DMS114 treated with DMSO at 0.1 percent for 48 hours (cell line): ENCODE measurements at regions not wholly inside any gene's neighbourhood (a gene's known extent, or its start where the extent isn't known, plus 50 kb on each side); places are given as distances from the start of the nearest gene placed in this dataset.

ENCODE experiments used
- DNase-seq: peaks from one replicate; lab custom pipeline; 2025; ENCODE audit not compliant: unreplicated experiment; lab: John Stamatoyannopoulos, UW

- DNase-seq, result no peak
Observed at GRCh38 chr13:89751432-89751930, 1596.0 kb upstream of the MIR17HG start.

DNA sequence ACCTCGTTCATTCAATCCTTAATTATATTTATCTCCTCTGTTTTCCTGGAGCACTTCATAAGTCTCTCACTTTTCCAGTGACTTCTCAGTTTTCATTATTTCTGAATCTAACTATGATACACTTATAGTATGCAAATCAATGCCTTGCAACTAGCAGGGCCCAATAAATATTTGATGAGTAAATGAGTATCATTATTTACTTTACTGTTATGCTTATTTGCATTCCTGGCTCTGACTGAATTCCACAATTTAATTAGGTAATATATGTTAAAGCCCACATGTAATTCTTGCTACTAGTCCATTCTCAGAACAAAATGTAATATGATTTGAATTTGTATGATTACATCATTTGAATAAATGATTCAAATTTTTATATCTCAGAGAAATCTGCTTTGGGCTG lies 1595.1 kb upstream of the MIR17HG start:
- DNase-seq, result no peak

GRCh38 chr13:89755729-89756492 lies 1591.6 kb upstream of the MIR17HG start:
- no peak for DNase-seq

DNA sequence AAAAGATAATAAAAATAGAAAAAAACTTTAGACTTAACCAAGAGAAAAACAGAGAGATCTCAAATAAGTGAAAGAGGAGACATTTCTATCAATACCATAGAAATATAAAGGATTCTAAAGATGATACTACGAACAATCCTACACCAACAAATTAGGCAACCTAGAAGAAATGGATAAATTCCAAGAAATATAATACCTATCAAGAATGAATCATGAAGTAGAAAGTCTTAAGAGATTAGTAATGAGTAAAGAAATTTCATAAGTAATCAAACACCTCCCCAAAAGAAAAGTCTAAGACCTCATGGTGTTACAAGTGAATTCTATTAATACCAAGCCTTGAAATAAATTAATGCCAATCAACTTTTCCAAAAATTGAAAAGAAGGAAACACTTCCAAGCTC lies 1584.5 kb upstream of the MIR17HG start:
- DNase-seq, result no peak

- DNase-seq, result no peak
Observed at GRCh38 chr13:89783221-89783755, 1564.2 kb upstream of the MIR17HG start.

DNA sequence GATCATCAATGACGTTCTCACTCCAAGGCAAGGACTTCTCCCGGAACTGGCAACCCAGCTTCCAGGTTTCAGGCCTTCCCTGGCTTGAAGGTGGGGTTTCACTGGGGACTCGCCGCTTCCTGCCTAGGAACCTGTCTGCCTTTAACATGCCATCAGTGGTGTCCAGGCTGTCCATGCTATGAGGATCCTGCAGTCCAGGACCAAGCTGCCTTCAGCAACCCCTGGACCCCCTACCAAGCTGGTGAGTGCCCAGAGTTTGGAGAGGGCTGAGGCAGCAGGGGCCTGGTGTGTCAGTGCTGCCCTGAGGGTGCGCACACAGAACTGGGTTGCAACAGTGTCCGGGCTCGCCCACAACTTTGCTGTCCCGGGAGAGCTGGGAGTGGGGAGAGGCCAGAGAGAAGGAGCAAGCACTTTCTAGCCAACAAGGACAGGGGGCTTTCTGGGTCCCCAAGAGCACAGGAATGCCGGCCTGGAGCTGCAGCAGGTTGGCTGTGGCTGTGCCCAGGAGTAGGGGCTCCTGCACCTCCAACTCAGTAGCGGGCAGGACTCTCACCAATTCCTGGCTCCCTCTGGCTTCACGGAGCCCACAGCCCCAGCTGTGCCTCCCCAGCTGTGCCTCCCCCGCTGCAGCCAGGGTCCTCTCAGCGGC lies 1563.2 kb upstream of the MIR17HG start:
- DNase-seq, result no peak

GRCh38 chr13:89786531-89786930 lies 1561.0 kb upstream of the MIR17HG start:
- DNase-seq, result no peak

GRCh38 chr13:89790696-89791095 lies 1556.8 kb upstream of the MIR17HG start:
- no peak for DNase-seq

DNA sequence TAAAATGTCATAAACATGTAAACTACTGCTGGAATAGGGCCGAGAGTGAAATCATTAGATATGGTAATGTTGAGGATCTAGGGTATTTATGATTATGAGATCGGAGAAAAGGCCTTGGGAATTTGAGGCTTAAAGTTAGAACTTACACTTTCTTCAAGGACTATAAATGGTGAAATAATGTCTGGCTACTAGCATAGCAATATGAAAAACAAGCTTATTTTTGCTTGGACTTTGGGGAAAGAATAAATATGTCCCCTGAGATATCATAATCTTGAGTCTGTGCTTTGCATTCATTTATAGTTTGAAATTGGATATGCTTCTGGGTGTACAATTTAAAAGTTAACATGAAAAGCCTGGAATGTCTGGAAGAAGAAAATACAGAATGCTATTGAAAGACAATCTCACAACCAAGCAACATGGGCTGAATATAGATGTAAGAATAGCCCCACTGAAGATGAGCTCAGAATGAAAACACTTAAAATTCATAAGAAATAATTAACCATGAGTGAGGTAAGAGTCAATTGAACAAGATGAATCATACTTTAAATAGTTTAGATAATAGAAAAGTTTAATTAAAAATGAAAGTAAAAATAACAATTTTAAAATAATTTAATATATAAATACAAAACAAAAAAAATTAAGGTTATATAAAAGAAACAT lies 1555.4 kb upstream of the MIR17HG start:
- DNase-seq, result no peak

- no peak for DNase-seq
Observed at GRCh38 chr13:89796196-89796595, 1551.3 kb upstream of the MIR17HG start.

GRCh38 chr13:89803839-89804238 lies 1543.6 kb upstream of the MIR17HG start:
- no peak for DNase-seq

DNA sequence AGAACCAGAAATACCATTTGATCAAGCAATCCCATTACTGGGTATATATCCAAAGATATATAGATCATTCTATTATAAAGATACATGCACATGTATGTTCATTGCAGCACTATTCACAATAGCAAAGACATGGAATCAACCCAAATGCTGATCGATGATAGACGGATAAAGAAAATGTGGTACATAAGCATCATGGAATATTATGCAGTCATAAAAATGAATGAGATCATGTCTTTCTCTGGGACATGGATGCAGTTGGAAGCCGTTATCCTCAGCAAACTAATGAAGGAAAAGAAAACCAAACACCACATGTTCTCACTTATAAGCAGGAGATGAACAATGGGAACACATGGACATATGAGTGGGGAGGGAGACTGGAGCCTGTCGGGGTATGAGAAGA lies 1540.9 kb upstream of the MIR17HG start:
- DNase-seq, result no peak

- DNase-seq, result no peak
Observed at GRCh38 chr13:89812856-89813255, 1534.6 kb upstream of the MIR17HG start.

- DNase-seq, result no peak
Observed at GRCh38 chr13:89816404-89816803, 1531.1 kb upstream of the MIR17HG start.

DNA sequence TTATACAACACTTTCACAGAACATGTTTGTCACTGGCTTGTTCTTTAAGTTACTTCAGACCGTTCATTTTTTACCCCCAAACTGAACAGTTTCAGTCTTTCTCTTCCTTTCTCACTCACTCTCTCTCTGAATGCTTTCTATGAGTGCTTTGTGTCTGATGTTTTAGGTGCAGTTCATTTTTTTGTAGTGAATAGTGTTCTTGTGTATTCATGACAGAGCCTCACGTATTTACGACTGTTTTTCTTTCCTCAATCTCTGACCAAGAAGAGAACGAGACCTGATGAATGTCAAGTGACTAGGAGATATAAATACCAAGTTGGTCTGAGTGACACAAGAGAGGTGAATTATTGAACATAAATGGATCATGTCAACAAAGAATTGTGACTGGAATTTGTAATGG lies 1525.0 kb upstream of the MIR17HG start:
- no peak for DNase-seq

- no peak for DNase-seq
Observed at GRCh38 chr13:89827552-89827951, 1519.9 kb upstream of the MIR17HG start.

DNA sequence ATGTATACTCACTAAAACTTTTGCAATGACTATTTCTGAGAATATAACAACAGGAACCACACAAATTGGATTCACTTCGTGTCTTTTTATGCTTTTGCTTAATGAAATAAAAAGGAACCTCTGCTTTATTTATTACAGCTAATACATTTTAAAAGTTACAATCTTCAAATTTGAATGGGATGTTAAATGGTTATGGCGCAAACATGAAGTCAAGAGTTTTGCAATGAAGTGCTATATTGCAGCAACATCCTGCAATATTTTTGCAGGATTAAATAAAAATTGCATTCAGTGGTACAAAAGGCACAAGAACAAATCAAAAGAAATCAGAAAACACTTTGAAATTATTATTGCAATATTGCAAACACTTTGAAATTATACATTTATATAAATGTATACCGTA lies 1519.0 kb upstream of the MIR17HG start:
- no peak for DNase-seq

GRCh38 chr13:89831157-89831556 lies 1516.3 kb upstream of the MIR17HG start:
- DNase-seq, result no peak

- DNase-seq, result no peak
Observed at GRCh38 chr13:89832827-89833226, 1514.7 kb upstream of the MIR17HG start.

DNA sequence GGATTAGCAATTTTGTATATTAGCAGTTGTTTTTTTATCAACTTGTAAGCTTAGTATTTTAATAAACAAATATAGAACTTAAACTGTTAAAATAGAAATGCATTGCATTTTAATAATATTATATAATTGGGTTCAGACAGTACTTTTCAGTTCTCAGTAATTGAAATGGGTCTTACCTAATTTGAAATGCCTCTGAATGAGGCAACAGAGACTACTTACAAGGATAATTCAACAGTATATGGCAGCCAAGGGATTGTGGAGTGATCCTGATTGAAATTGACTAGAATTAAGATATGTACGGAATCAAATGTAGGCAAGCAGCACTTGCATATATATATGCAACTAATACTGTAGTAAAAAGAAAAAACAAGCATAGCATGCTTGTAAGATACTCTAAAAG lies 1503.9 kb upstream of the MIR17HG start:
- no peak for DNase-seq

DNA sequence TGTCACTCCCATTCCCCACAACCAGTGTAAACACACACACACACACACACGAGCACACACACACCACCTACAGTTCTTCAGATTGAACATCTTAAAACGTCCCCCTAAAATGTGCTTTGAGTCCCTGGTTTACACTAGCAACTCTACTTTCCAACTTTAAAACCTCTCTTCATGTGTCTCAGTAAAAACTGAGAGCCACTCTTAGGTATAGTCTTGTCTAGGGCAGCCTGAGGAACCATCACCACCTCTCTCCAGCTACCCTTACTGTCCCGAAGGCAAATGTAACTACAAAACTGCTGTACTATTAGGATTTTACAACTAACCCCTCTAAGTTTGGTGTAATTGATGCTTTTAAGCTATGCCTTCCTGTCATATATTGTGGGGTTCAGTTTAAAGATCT lies 1501.6 kb upstream of the MIR17HG start:
- no peak for DNase-seq
